WTC11 (cell line): ENCODE measurements at regions not wholly inside any gene's neighbourhood (a gene's known extent, or its start where the extent isn't known, plus 50 kb on each side); places are given as distances from the start of the nearest gene placed in this dataset.
"Not testable (repeated sequence)": the region's sequence is repeated elsewhere in the genome, so short reads cannot be mapped to it uniquely, and the experiment has no call there.

ENCODE experiments used
- ATAC-seq: fragments of 200-7000 bp; cut with Tn5 transposase; 2 replicates; pipeline ENCODE4 v1.10.0; 2021; ENCODE audit warnings: mild to moderate bottlenecking, moderate library complexity
- CTCF ChIA-PET: fragments of 300-600 bp; sonication (Branson Sonifier 250); formaldehyde crosslinking; loops from one replicate; lab custom pipeline; 2021; ENCODE audit warnings: antibody characterized with exemption; lab: Charles Lee
- POLR2A ChIA-PET: fragments of 350-600 bp; sonication (Branson Sonifier 250); formaldehyde crosslinking; loops from one replicate; lab custom pipeline; 2021; ENCODE audit warnings: antibody characterized with exemption; lab: Charles Lee
- DNase-seq: peaks from one replicate; pipeline ENCODE4 v3.0.0; 2021; ENCODE audit warnings: low spot score
- H3K27ac Mint-ChIP-seq: 2 replicates; pipeline ENCODE4 v1.8.0; 2021; ENCODE audit warnings: mixed read lengths
- H3K27me3 Mint-ChIP-seq: 2 replicates; pipeline ENCODE4 v1.8.0; 2021; ENCODE audit warnings: low read depth, mild to moderate bottlenecking, moderate library complexity, mixed read lengths
- H3K36me3 Mint-ChIP-seq: 2 replicates; pipeline ENCODE4 v1.8.0; 2021; ENCODE audit warnings: mixed read lengths
- H3K4me1 Mint-ChIP-seq: 2 replicates; pipeline ENCODE4 v1.8.0; 2022; ENCODE audit warnings: mixed read lengths
- H3K4me3 Mint-ChIP-seq: 2 replicates; pipeline ENCODE4 v1.8.0; 2021; ENCODE audit warnings: mild to moderate bottlenecking, moderate library complexity, mixed read lengths
- H3K9me3 Mint-ChIP-seq: 2 replicates; pipeline ENCODE4 v1.8.0; 2021; ENCODE audit warnings: mixed read lengths
- CDX4 ChIP-seq: fragments of 250-450 bp; sonication (Bioruptor Pico); IDR thresholded peaks from 2 replicates; pipeline ENCODE4 v1.9.0; 2021; ENCODE audit warnings: moderate library complexity, mild to moderate bottlenecking, inconsistent platforms, borderline replicate concordance
- CREB1 ChIP-seq: sonication (generic); formaldehyde crosslinking; IDR thresholded peaks from 2 replicates; pipeline ENCODE4 v1.8.0; 2023; ENCODE audit warnings: mild to moderate bottlenecking, missing genetic modification reagents
- E2F5 ChIP-seq: sonication (generic); formaldehyde crosslinking; IDR thresholded peaks from 2 replicates; pipeline ENCODE4 v1.8.1; 2022; ENCODE audit warnings: mild to moderate bottlenecking, moderate library complexity, missing genetic modification reagents
- EMX1 ChIP-seq: fragments of 250-450 bp; sonication (Bioruptor Pico); IDR thresholded peaks from 2 replicates; pipeline ENCODE4 v1.8.0; 2021; ENCODE audit warnings: mild to moderate bottlenecking
- FOXJ3 ChIP-seq: sonication (generic); formaldehyde crosslinking; IDR thresholded peaks from 2 replicates; pipeline ENCODE4 v1.9.0; 2021; ENCODE audit warnings: missing genetic modification reagents, mild to moderate bottlenecking, borderline replicate concordance
- FOXP1 ChIP-seq: sonication (generic); formaldehyde crosslinking; IDR thresholded peaks from 2 replicates; pipeline ENCODE4 v1.8.0; 2022; ENCODE audit warnings: missing genetic modification reagents, mild to moderate bottlenecking, moderate library complexity, borderline replicate concordance
- HMGA2 ChIP-seq: fragments of 250-450 bp; sonication (Bioruptor Pico); IDR thresholded peaks from 2 replicates; pipeline ENCODE4 v1.4.0; 2021; ENCODE audit warnings: mild to moderate bottlenecking, moderate library complexity
- HMGXB4 ChIP-seq: sonication (generic); formaldehyde crosslinking; IDR thresholded peaks from 2 replicates; pipeline ENCODE4 v1.8.1; 2023; ENCODE audit warnings: mild to moderate bottlenecking, moderate library complexity, missing genetic modification reagents
- JAZF1 ChIP-seq: fragments of 250-450 bp; sonication (Bioruptor Pico); IDR thresholded peaks from 2 replicates; pipeline ENCODE4 v1.9.0; 2021; ENCODE audit warnings: moderate library complexity, mild to moderate bottlenecking, inconsistent platforms
- JUN ChIP-seq: sonication (generic); formaldehyde crosslinking; IDR thresholded peaks from 2 replicates; pipeline ENCODE4 v1.8.0; 2023; ENCODE audit warnings: mild to moderate bottlenecking, missing genetic modification reagents
- MLX ChIP-seq: sonication (generic); formaldehyde crosslinking; IDR thresholded peaks from 2 replicates; pipeline ENCODE4 v1.8.1; 2023; ENCODE audit warnings: mild to moderate bottlenecking, missing genetic modification reagents, moderate library complexity
- NFATC4 ChIP-seq: fragments of 250-450 bp; sonication (Bioruptor Pico); IDR thresholded peaks from 2 replicates; pipeline ENCODE4 v1.9.0; 2021; ENCODE audit warnings: mild to moderate bottlenecking
- NFE2L1 ChIP-seq: sonication (generic); formaldehyde crosslinking; IDR thresholded peaks from 2 replicates; pipeline ENCODE4 v1.8.1; 2023; ENCODE audit warnings: missing genetic modification reagents
- NR2C2 ChIP-seq: sonication (generic); formaldehyde crosslinking; IDR thresholded peaks from 2 replicates; pipeline ENCODE4 v1.8.0; 2022; ENCODE audit warnings: mild to moderate bottlenecking, missing genetic modification reagents
- PREB ChIP-seq: sonication (generic); formaldehyde crosslinking; IDR thresholded peaks from 2 replicates; pipeline ENCODE4 v1.8.1; 2022; ENCODE audit warnings: mild to moderate bottlenecking, missing genetic modification reagents, moderate library complexity, borderline replicate concordance
- SMAD3 ChIP-seq: sonication (generic); formaldehyde crosslinking; IDR thresholded peaks from 2 replicates; pipeline ENCODE4 v1.8.0; 2022; ENCODE audit warnings: missing genetic modification reagents, mild to moderate bottlenecking, borderline replicate concordance
- SMAD4 ChIP-seq: sonication (generic); formaldehyde crosslinking; IDR thresholded peaks from 2 replicates; pipeline ENCODE4 v1.8.0; 2022; ENCODE audit warnings: mild to moderate bottlenecking, missing genetic modification reagents
- TCF7 ChIP-seq: sonication (generic); formaldehyde crosslinking; IDR thresholded peaks from 2 replicates; pipeline ENCODE4 v1.8.0; 2022; ENCODE audit warnings: mild to moderate bottlenecking, low read depth, missing genetic modification reagents, moderate library complexity
- USF1 ChIP-seq: sonication (generic); formaldehyde crosslinking; IDR thresholded peaks from 2 replicates; pipeline ENCODE4 v1.8.0; 2022; ENCODE audit warnings: mild to moderate bottlenecking, missing genetic modification reagents
- ZNF263 ChIP-seq: sonication (generic); formaldehyde crosslinking; IDR thresholded peaks from 2 replicates; pipeline ENCODE4 v1.8.1; 2022; ENCODE audit warnings: low read depth, mild to moderate bottlenecking, moderate library complexity, missing genetic modification reagents
- ZNF317 ChIP-seq: sonication (generic); formaldehyde crosslinking; IDR thresholded peaks from 2 replicates; pipeline ENCODE4 v1.8.1; 2023; ENCODE audit warnings: low read depth, mild to moderate bottlenecking, moderate library complexity, missing genetic modification reagents, borderline replicate concordance
- ZNF396 ChIP-seq: fragments of 250-450 bp; sonication (Bioruptor Pico); IDR thresholded peaks from 2 replicates; pipeline ENCODE4 v1.8.0; 2021; ENCODE audit warnings: mild to moderate bottlenecking, moderate library complexity, borderline replicate concordance
- ZSCAN18 ChIP-seq: fragments of 250-450 bp; sonication (Bioruptor Pico); IDR thresholded peaks from 2 replicates; pipeline ENCODE4 v2.1.2; 2022; ENCODE audit warnings: mild to moderate bottlenecking, moderate library complexity

- TF ChIP-seq E2F5 (CRISPR knock-in tag): no peak
- TF ChIP-seq FOXP1 (CRISPR knock-in tag): no peak
- TF ChIP-seq, all 79 proteins: peak for 0
Measured at GRCh38 chr4:54838301-54838700, 180.5 kb downstream of the KIT start (continued).

- TF ChIP-seq JAZF1 (CRISPR knock-in tag): no peak
- TF ChIP-seq MLX (CRISPR knock-in tag): no peak
- TF ChIP-seq CDX4 (CRISPR knock-in tag): no peak
- no peak for TF ChIP-seq NFATC4 (CRISPR knock-in tag)
- no peak for TF ChIP-seq USF1 (CRISPR knock-in tag)
- no peak for TF ChIP-seq ZNF263 (CRISPR knock-in tag)
- no peak for TF ChIP-seq CREB1 (CRISPR knock-in tag)
- TF ChIP-seq SMAD4 (CRISPR knock-in tag): no peak
- TF ChIP-seq NR2C2 (CRISPR knock-in tag): no peak
- no peak for TF ChIP-seq FOXJ3
- TF ChIP-seq NFE2L1 (CRISPR knock-in tag): no peak
- TF ChIP-seq TCF7 (CRISPR knock-in tag): no peak
- ChIA-PET POLR2A (no interaction called here), CTCF (no interaction called here)
- ATAC-seq (no peak), DNase-seq (no peak)
- H3K27ac Mint-ChIP-seq: no peak overlapping the region
- no peaks in the 10 kb centered on the region for H3K36me3 Mint-ChIP-seq
- peaks cover 4% of the 10 kb centered on the region; the same call in 1 of the 2 replicates for H3K4me1 Mint-ChIP-seq
- no peaks in the 10 kb centered on the region for H3K27me3 Mint-ChIP-seq
- no peak overlapping the region for H3K4me3 Mint-ChIP-seq
- peaks cover 4% of the 10 kb centered on the region; the same call in 1 of the 2 replicates for H3K9me3 Mint-ChIP-seq
Measured at GRCh38 chr4:54837576-54838140, 179.9 kb downstream of the KIT start.

GRCh38 chr4:54828361-54828760 lies 170.6 kb downstream of the KIT start:
- peaks cover 46% of the 10 kb centered on the region for H3K9me3 Mint-ChIP-seq
- H3K36me3 Mint-ChIP-seq, ATAC-seq, CTCF ChIA-PET, DNase-seq, H3K4me3 Mint-ChIP-seq, POLR2A ChIA-PET, H3K4me1 Mint-ChIP-seq, H3K27ac Mint-ChIP-seq, H3K27me3 Mint-ChIP-seq: not testable (repeated sequence)

GRCh38 chr4:54823616-54824015 lies 165.9 kb downstream of the KIT start:
- no peaks in the 10 kb centered on the region for H3K36me3 Mint-ChIP-seq
- no peak for TF ChIP-seq HMGA2 (CRISPR knock-in tag)
- no peak for TF ChIP-seq SMAD3 (CRISPR knock-in tag)
- TF ChIP-seq JUN (CRISPR knock-in tag): no peak
- no peak for TF ChIP-seq ZNF317 (CRISPR knock-in tag)
- no peak for TF ChIP-seq PREB (CRISPR knock-in tag)
- no peak for TF ChIP-seq ZSCAN18 (CRISPR knock-in tag)
- no peak for TF ChIP-seq HMGXB4
- TF ChIP-seq EMX1 (CRISPR knock-in tag): no peak
- TF ChIP-seq ZNF396 (CRISPR knock-in tag): no peak
- no peak for TF ChIP-seq FOXJ3

More at GRCh38 chr4:54823616-54824015, 165.9 kb downstream of the KIT start:
- Mint-ChIP-seq H3K27me3 (no peaks in the 10 kb centered on the region; the same call in 1 of the 2 replicates), H3K9me3 (peaks cover 30% of the 10 kb centered on the region), H3K4me3 (no peak overlapping the region), H3K4me1 (peaks cover 6% of the 10 kb centered on the region), H3K27ac (no peak overlapping the region)
- ChIA-PET CTCF (no interaction called here), POLR2A (no interaction called here)
- DNase-seq: no peak
- no peak for ATAC-seq
